Heart right ventricle (tissue), 16 donors: ENCODE measurements at regions not wholly inside any gene's neighbourhood (a gene's known extent, or its start where the extent isn't known, plus 50 kb on each side); places are given as distances from the start of the nearest gene placed in this dataset.

Experiments
- ATAC-seq, 8 donors: fragments of 200-7000 bp; cut with Tn5 transposase; one replicate each; pipeline ENCODE4 v1.9.1; 2020; ENCODE audit warnings: mild to moderate bottlenecking in 8 of 8, moderate library complexity in 8 of 8, moderate number of reproducible peaks in 1 of 8
- DNase-seq, 2 donors: peaks; one replicate each; pipeline ENCODE4 v3.0.0-alpha.2; 2020
- H3K27ac ChIP-seq, 10 donors: fragments of 200-600 bp; sonication (generic) in 2 of 10; one replicate each; pipeline versions ENCODE4 v1.5.0 to v1.8.0; 2020 to 2022; ENCODE audit warnings: mild to moderate bottlenecking in 3 of 10
- H3K27me3 ChIP-seq, 7 donors: fragments of 200-600 bp; one replicate each; pipeline ENCODE4 v1.8.0; 2021 to 2022; ENCODE audit warnings: mild to moderate bottlenecking in 2 of 7
- H3K36me3 ChIP-seq, 9 donors: fragments of 200-600 bp; sonication (generic) in 1 of 9; one replicate each; pipeline versions ENCODE4 v1.5.0 to v1.8.0; 2020 to 2022; ENCODE audit warnings: mild to moderate bottlenecking in 2 of 9
- H3K4me1 ChIP-seq, 9 donors: fragments of 200-600 bp; sonication (generic) in 1 of 9; one replicate each; pipeline versions ENCODE4 v1.5.0 to v1.8.0; 2020 to 2022; ENCODE audit warnings: mild to moderate bottlenecking in 4 of 9
- H3K4me3 ChIP-seq, 10 donors: fragments of 200-600 bp; sonication (generic) in 2 of 10; one replicate each; pipeline versions ENCODE4 v1.5.0 to v1.8.0; 2020 to 2022; ENCODE audit warnings: mild to moderate bottlenecking in 7 of 10, moderate library complexity in 2 of 10
- H3K9me3 ChIP-seq, 11 donors: fragments of 200-600 bp in 10 of 11; sonication (generic) in 2 of 11; one replicate each; pipeline versions ENCODE4 v1.5.0 to v1.8.0; 2013 to 2022; ENCODE audit warnings: mild to moderate bottlenecking in 2 of 11, control low read depth in 1 of 11, moderate library complexity in 1 of 11
- WGBS, 2 donors: extraction: QIAGEN DNeasy Blood & Tissue Kit; methylation state at CpG; one replicate each; pipeline ENCODE4 v1.1.7; 2013; ENCODE audit warnings: inconsistent platforms in 1 of 2; 5-methylcytosine and 5-hydroxymethylcytosine counted together
- intact Hi-C, 10 donors: fragments of 100-400 bp; cut with DNase I; formaldehyde crosslinking; loops; one replicate each; pipeline versions ENCODE4 v1.11.1 to v1.14.2; 2022
- TF ChIP-seq, protein P1 (sequence below), 9 donors: fragments of 200-600 bp; sonication (generic) in 2 of 9; IDR thresholded peaks; one replicate each; pipeline versions ENCODE4 v1.5.0 to v1.8.0; 2021 to 2022; ENCODE audit warnings: antibody characterized with exemption in 9 of 9, mild to moderate bottlenecking in 5 of 9, moderate library complexity in 1 of 9
- donor health status: Arrhythmogenic right ventricular cardiomyopathy.
- donor health status: ischemic (EF 13 %, LVEDD 7.1; RV severe dilation, severe dysfunction).
- donor health status: healthy with polysubstance abuse.
- donor health status: DM: no; HTN: yes; CAD: no.
- donor health status: DM: no; HTN: no; CAD: no.
- donor health status: ischemic (EF 25% LVEDD 6.9; RV normal size, moderate dysfunction).
- donor health status: ischemic (EF 25% LVEDD 5.7; RV mildly dilated, moderate dysfunction).
- donor health status: healthy.
- donor health status: DM: yes; HTN: yes; CAD: no.
- donor health status: Ischemic cardiomyopathy.
- donor health status: ischemic (EF 35%, LVEDD 5.7; RV mildly dilated, moderate dysfunction).
- donor health status: nonischemic (EF 11% LVEDD 7.7; RV severe dilation, severe dysfunction).
- donor health status: DM: yes; HTN: yes; CAD: no.
- donor health status: PGD.
- donor health status: ischemic (EF 29% LVEDD 5.4; RV normal size, mild dysfunction).
- donor health status: nonischemic (EF 23%, LVEDD 6.1; RV moderate dilation, normal function).

DNA sequence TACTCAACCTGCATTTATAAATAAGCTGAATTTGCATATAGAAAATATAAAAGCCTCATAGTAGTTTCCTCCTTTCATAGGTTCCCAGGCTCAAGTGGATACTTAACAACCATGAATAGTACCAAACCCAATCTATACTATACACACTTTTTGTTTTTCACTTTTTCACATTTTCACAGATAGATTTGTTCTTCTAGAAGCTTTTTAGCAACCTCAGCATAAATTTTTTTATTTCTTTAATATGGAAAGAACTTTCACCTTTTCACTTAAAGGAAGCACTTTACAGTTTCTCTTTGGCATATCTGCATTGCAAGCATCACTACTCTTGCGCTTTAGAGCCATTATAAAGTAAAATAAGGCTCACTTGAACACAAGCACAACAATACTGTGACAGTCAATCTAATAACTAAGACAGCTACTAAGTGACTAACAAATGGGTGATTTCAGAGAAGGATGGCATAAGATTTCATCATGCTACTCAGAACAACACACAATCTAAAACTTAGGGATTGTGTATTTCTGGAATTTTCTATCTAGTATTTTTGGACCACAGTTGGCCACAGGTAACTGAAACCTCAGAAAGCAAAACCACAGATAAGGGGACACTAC is 1063.6 kb downstream of the FAM181B start:
- H3K4me3 ChIP-seq, result no peak overlapping the region
- no peak for DNase-seq
- intact Hi-C loops, result no loop called here
- H3K27ac ChIP-seq, result no peak overlapping the region
- no peaks in the 10 kb centered on the region for H3K4me1 ChIP-seq
- WGBS, 2 donors, result 83 to 85% methylated on average over 1 of the region's 1 CpG
- H3K9me3 ChIP-seq, result peaks cover 0 to under 1% (median 0%) of the 10 kb centered on the region in 11 donors
- TF ChIP-seq, protein P1, sequence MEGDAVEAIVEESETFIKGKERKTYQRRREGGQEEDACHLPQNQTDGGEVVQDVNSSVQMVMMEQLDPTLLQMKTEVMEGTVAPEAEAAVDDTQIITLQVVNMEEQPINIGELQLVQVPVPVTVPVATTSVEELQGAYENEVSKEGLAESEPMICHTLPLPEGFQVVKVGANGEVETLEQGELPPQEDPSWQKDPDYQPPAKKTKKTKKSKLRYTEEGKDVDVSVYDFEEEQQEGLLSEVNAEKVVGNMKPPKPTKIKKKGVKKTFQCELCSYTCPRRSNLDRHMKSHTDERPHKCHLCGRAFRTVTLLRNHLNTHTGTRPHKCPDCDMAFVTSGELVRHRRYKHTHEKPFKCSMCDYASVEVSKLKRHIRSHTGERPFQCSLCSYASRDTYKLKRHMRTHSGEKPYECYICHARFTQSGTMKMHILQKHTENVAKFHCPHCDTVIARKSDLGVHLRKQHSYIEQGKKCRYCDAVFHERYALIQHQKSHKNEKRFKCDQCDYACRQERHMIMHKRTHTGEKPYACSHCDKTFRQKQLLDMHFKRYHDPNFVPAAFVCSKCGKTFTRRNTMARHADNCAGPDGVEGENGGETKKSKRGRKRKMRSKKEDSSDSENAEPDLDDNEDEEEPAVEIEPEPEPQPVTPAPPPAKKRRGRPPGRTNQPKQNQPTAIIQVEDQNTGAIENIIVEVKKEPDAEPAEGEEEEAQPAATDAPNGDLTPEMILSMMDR (IDR thresholded peaks at IDR 0.05), result no peak
- no peak for ATAC-seq
- H3K27me3 ChIP-seq, result no peaks in the 10 kb centered on the region
- no peaks in the 10 kb centered on the region for H3K36me3 ChIP-seq

GRCh38 chr11:81658722-81659121 is 1074.9 kb downstream of the FAM181B start:
- 33 to 49% methylated on average over 1 of the region's 1 CpG for WGBS, 2 donors
- intact Hi-C loops, result no loop called here

GRCh38 chr11:81655351-81655750 is 1078.3 kb downstream of the FAM181B start:
- Histone ChIP-seq H3K4me1 (no peaks in the 10 kb centered on the region), H3K4me3 (no peak overlapping the region), H3K27ac (no peak overlapping the region), H3K36me3 (no peaks in the 10 kb centered on the region), H3K9me3 (peaks cover 0 to 56% (median 21%) of the 10 kb centered on the region in 11 donors), H3K27me3 (no peaks in the 10 kb centered on the region)
- no peak for ATAC-seq
- intact Hi-C loops, result no loop called here
- no peak for DNase-seq
- TF ChIP-seq, protein P1 (IDR thresholded peaks at IDR 0.05), result no peak

More at GRCh38 chr11:81658722-81659121, 1074.9 kb downstream of the FAM181B start:
- no peaks in the 10 kb centered on the region for H3K27me3 ChIP-seq
- no peak overlapping the region for H3K4me3 ChIP-seq
- no peaks in the 10 kb centered on the region for H3K4me1 ChIP-seq
- H3K27ac ChIP-seq, result no peak overlapping the region
- H3K36me3 ChIP-seq, result no peaks in the 10 kb centered on the region
- H3K9me3 ChIP-seq, result peaks cover 0 to 56% (median 21%) of the 10 kb centered on the region in 11 donors
- ATAC-seq (no peak), DNase-seq (no peak)
- TF ChIP-seq, protein P1 (IDR thresholded peaks at IDR 0.05), result peak in 2 of 9 donors; percentile 7 to 20

- Histone ChIP-seq H3K4me3 (no peak overlapping the region), H3K4me1 (no peaks in the 10 kb centered on the region), H3K36me3 (no peaks in the 10 kb centered on the region), H3K27me3 (peaks cover 0 to 10% (median 0%) of the 10 kb centered on the region in 7 donors), H3K27ac (no peak overlapping the region), H3K9me3 (no peaks in the 10 kb centered on the region)
- intact Hi-C loops, result loop anchor here in 5 of 10 donors (5.0 to 10.0 kb wide), 2 partner anchors 580 to 1047 kb away; no protein-coding TSS in a partner anchor
- DNase-seq, result no peak
- TF ChIP-seq, protein P1 (IDR thresholded peaks at IDR 0.05), result no peak
- WGBS, 2 donors, result 41 to 48% methylated on average over 3 of the region's 3 CpGs
- no peak for ATAC-seq
These were observed 1086.3 kb downstream of the FAM181B start for GRCh38 chr11:81647374-81647773.
